OCI-LY1 (cell line): ENCODE measurements at regions not wholly inside any gene's neighbourhood (a gene's known extent, or its start where the extent isn't known, plus 50 kb on each side); places are given as distances from the start of the nearest gene placed in this dataset.

Experiments used
- EZH2 ChIP-seq: fragments of 200-600 bp; sonication (generic), shearing (Covaris generic); IDR thresholded peaks from 2 replicates; pipeline ENCODE4 v1.8.0; 2017; ENCODE audit warnings: borderline replicate concordance, mixed run types, mild to moderate bottlenecking, antibody characterized with exemption, low read length, moderate library complexity, mixed read lengths
- TF ChIP-seq, protein P1 (sequence below): fragments of 200-600 bp; sonication (generic), shearing (Covaris generic); IDR thresholded peaks from 2 replicates; pipeline ENCODE4 v1.5.1; 2017; ENCODE audit warnings: mild to moderate bottlenecking, antibody characterized with exemption, low read length, moderate library complexity, mixed read lengths

DNA sequence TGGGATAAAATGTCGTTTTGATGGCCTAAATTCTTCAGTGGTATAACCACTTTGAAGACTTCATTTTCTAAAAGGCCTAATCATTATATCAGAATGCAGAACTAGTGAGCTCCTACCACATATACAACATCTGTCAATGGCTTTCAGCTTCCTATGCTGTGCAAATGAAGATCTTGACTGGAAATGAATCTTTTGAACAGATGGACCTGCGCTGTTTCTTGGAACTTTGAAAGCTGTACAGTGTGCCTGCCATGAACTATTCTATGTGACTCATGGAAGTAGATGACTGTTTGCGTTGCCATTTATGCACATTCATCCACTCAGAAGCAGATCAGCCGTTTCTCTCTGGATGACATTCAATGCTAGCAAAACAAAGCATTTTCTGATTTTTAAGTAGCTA lies 542.2 kb upstream of the USP15 start:
- TF ChIP-seq, protein P1, sequence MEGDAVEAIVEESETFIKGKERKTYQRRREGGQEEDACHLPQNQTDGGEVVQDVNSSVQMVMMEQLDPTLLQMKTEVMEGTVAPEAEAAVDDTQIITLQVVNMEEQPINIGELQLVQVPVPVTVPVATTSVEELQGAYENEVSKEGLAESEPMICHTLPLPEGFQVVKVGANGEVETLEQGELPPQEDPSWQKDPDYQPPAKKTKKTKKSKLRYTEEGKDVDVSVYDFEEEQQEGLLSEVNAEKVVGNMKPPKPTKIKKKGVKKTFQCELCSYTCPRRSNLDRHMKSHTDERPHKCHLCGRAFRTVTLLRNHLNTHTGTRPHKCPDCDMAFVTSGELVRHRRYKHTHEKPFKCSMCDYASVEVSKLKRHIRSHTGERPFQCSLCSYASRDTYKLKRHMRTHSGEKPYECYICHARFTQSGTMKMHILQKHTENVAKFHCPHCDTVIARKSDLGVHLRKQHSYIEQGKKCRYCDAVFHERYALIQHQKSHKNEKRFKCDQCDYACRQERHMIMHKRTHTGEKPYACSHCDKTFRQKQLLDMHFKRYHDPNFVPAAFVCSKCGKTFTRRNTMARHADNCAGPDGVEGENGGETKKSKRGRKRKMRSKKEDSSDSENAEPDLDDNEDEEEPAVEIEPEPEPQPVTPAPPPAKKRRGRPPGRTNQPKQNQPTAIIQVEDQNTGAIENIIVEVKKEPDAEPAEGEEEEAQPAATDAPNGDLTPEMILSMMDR = no peak
- TF ChIP-seq EZH2 = no peak
